Suprapubic skin (tissue), 3 donors: ENCODE measurements at regions not wholly inside any gene's neighbourhood (a gene's known extent, or its start where the extent isn't known, plus 50 kb on each side); places are given as distances from the start of the nearest gene placed in this dataset.

Experiments
- CTCF ChIP-seq, 2 donors: fragments of 200-600 bp in 1 of 2; fragments of 450-650 bp in 1 of 2; sonication (generic) in 1 of 2; IDR thresholded peaks; one replicate each; pipeline ENCODE4 v1.5.1; 2016 to 2019; ENCODE audit warnings: antibody characterized with exemption in 2 of 2, mild to moderate bottlenecking in 1 of 2, moderate library complexity in 1 of 2
- POLR2A ChIP-seq, 2 donors: fragments of 450-650 bp; IDR thresholded peaks; one replicate each; pipeline ENCODE4 v1.6.1; 2017; ENCODE audit warnings: antibody characterized with exemption in 2 of 2, mild to moderate bottlenecking in 2 of 2, moderate library complexity in 2 of 2

GRCh38 chr10:31170636-31171035 lies 139.0 kb upstream of the ZNF438 start:
- no peak for TF ChIP-seq CTCF (IDR thresholded peaks at IDR 0.05)
- TF ChIP-seq POLR2A (IDR thresholded peaks at IDR 0.05) = no peak
